H9 (cell line): ENCODE measurements at regions not wholly inside any gene's neighbourhood (a gene's known extent, or its start where the extent isn't known, plus 50 kb on each side); places are given as distances from the start of the nearest gene placed in this dataset.

ENCODE experiments used
- DNase-seq: peaks from one replicate; pipeline ENCODE4 v3.0.0-alpha.2; 2017
- H2AFZ ChIP-seq: one replicate; pipeline ENCODE4 v1.6.1; 2013; ENCODE audit warnings: mild to moderate bottlenecking, low read length, control low read depth, moderate library complexity
- H2AK5ac ChIP-seq: 2 replicates; pipeline ENCODE4 v1.6.1; 2013; ENCODE audit warnings: low read length, control low read depth, mixed read lengths; ENCODE audit not compliant: insufficient read length
- H2BK120ac ChIP-seq: one replicate; pipeline ENCODE4 v1.6.1; 2013; ENCODE audit warnings: low read depth, mild to moderate bottlenecking, low read length, control low read depth, inconsistent platforms; ENCODE audit not compliant: poor library complexity, severe bottlenecking
- H2BK12ac ChIP-seq: 2 replicates; pipeline ENCODE4 v1.6.1; 2013; ENCODE audit warnings: low read length, control low read depth, mixed read lengths, low read depth; ENCODE audit not compliant: insufficient read length
- H2BK15ac ChIP-seq: 2 replicates; pipeline ENCODE4 v1.6.1; 2013; ENCODE audit warnings: low read depth, low read length, control low read depth
- H2BK20ac ChIP-seq: one replicate; pipeline ENCODE4 v1.6.1; 2013; ENCODE audit warnings: low read depth, mild to moderate bottlenecking, low read length, control low read depth, inconsistent platforms; ENCODE audit not compliant: poor library complexity, severe bottlenecking
- H2BK5ac ChIP-seq: 2 replicates; pipeline ENCODE4 v1.6.1; 2013; ENCODE audit warnings: low read length, control low read depth, mixed read lengths; ENCODE audit not compliant: insufficient read length
- H3K14ac ChIP-seq: 2 replicates; pipeline ENCODE4 v1.6.1; 2013; ENCODE audit warnings: low read length, control low read depth; ENCODE audit not compliant: insufficient read depth
- H3K18ac ChIP-seq: 2 replicates; pipeline ENCODE4 v1.6.1; 2013; ENCODE audit warnings: low read depth, mild to moderate bottlenecking, mixed read lengths, low read length, control low read depth; ENCODE audit not compliant: insufficient read length
- H3K23ac ChIP-seq: 2 replicates; pipeline ENCODE4 v1.6.1; 2013; ENCODE audit warnings: low read length, control low read depth, mixed read lengths, low read depth; ENCODE audit not compliant: insufficient read length
- H3K23me2 ChIP-seq: 2 replicates; pipeline ENCODE4 v1.6.1; 2013; ENCODE audit warnings: low read depth, mild to moderate bottlenecking, mixed read lengths, low read length, control low read depth; ENCODE audit not compliant: insufficient read length, poor library complexity, severe bottlenecking
- H3K27ac ChIP-seq: 2 replicates; pipeline ENCODE4 v1.5.1; 2013; ENCODE audit warnings: low read length, control low read depth, mixed read lengths, low read depth; ENCODE audit not compliant: insufficient read length
- H3K27me3 ChIP-seq: 2 replicates; pipeline ENCODE4 v1.6.1; 2013; ENCODE audit warnings: low read length, control low read depth, inconsistent platforms; ENCODE audit not compliant: insufficient read depth
- H3K4ac ChIP-seq: 2 replicates; pipeline ENCODE4 v1.6.1; 2013; ENCODE audit warnings: low read depth, mild to moderate bottlenecking, control low read depth, inconsistent platforms, low read length, moderate library complexity
- H3K4me1 ChIP-seq: 2 replicates; pipeline ENCODE4 v1.6.1; 2013; ENCODE audit warnings: low read length, control low read depth, inconsistent platforms; ENCODE audit not compliant: insufficient read depth
- H3K4me2 ChIP-seq: 2 replicates; pipeline ENCODE4 v1.6.1; 2013; ENCODE audit warnings: low read length, control low read depth, mixed read lengths; ENCODE audit not compliant: insufficient read length, insufficient read depth
- H3K56ac ChIP-seq: 2 replicates; pipeline ENCODE4 v1.6.1; 2013; ENCODE audit warnings: low read depth, mild to moderate bottlenecking, mixed read lengths, low read length, control low read depth; ENCODE audit not compliant: insufficient read length
- H3K79me1 ChIP-seq: 2 replicates; pipeline ENCODE4 v1.6.1; 2013; ENCODE audit warnings: low read depth, mild to moderate bottlenecking, moderate library complexity, low read length, control low read depth, inconsistent platforms; ENCODE audit not compliant: insufficient read depth, poor library complexity, severe bottlenecking
- H3K79me2 ChIP-seq: 2 replicates; pipeline ENCODE4 v1.6.1; 2013; ENCODE audit warnings: low read length, control low read depth, inconsistent platforms; ENCODE audit not compliant: insufficient read depth
- H3K9ac ChIP-seq: 2 replicates; pipeline ENCODE4 v1.6.1; 2013; ENCODE audit warnings: low read length, control low read depth, mixed read lengths; ENCODE audit not compliant: insufficient read length; ENCODE audit errors: extremely low read depth
- H3K9me3 ChIP-seq: one replicate; pipeline ENCODE4 v1.6.1; 2013; ENCODE audit warnings: low read depth, low read length, inconsistent platforms; ENCODE audit not compliant: control insufficient read depth
- H3T11ph ChIP-seq: one replicate; pipeline ENCODE4 v1.6.1; 2013; ENCODE audit warnings: mild to moderate bottlenecking, low read length, control low read depth, inconsistent platforms
- H4K20me1 ChIP-seq: one replicate; pipeline ENCODE4 v1.6.1; 2013; ENCODE audit not compliant: control insufficient read depth, insufficient read length, insufficient read depth
- H4K5ac ChIP-seq: 2 replicates; pipeline ENCODE4 v1.6.1; 2013; ENCODE audit warnings: low read depth, mild to moderate bottlenecking, mixed read lengths, low read length, control low read depth; ENCODE audit not compliant: insufficient read length
- H4K8ac ChIP-seq: replicated peaks from 2 replicates; pipeline ENCODE4 v1.6.1; 2013; ENCODE audit warnings: low read length, control low read depth, mixed read lengths, low read depth; ENCODE audit not compliant: insufficient read length
- H4K91ac ChIP-seq: 2 replicates; pipeline ENCODE4 v1.6.1; 2013; ENCODE audit warnings: low read depth, mild to moderate bottlenecking, moderate library complexity, mixed read lengths, low read length, control low read depth; ENCODE audit not compliant: insufficient read length
- H3K27ac Mint-ChIP-seq, 3 experiments: 2 replicates in 2 of 3; 3 replicates in 1 of 3; pipeline ENCODE4 v1.8.0; 2020 to 2021; ENCODE audit warnings: mixed read lengths in 3 of 3, mild to moderate bottlenecking in 1 of 3, moderate library complexity in 1 of 3
- H3K27me3 Mint-ChIP-seq: 2 replicates; pipeline ENCODE4 v1.8.0; 2021; ENCODE audit warnings: low read depth, mild to moderate bottlenecking, moderate library complexity, mixed read lengths
- H3K36me3 Mint-ChIP-seq, 3 experiments: 2 replicates in 2 of 3; 3 replicates in 1 of 3; pipeline ENCODE4 v1.8.0; 2020 to 2021; ENCODE audit warnings: low read depth in 3 of 3, mixed read lengths in 3 of 3; ENCODE audit not compliant: insufficient read depth in 1 of 3
- H3K4me1 Mint-ChIP-seq, 2 experiments: 2 replicates each; pipeline ENCODE4 v1.8.0; 2020; ENCODE audit warnings: mixed read lengths in 2 of 2
- H3K4me3 Mint-ChIP-seq, 2 experiments: 2 replicates in 1 of 2; 3 replicates in 1 of 2; pipeline ENCODE4 v1.8.0; 2020 to 2021; ENCODE audit warnings: mild to moderate bottlenecking in 2 of 2, mixed read lengths in 2 of 2, moderate library complexity in 1 of 2
- H3K9me3 Mint-ChIP-seq, 2 experiments: 2 replicates in 1 of 2; 3 replicates in 1 of 2; pipeline ENCODE4 v1.8.0; 2020; ENCODE audit warnings: mild to moderate bottlenecking in 2 of 2, mixed read lengths in 2 of 2, moderate library complexity in 1 of 2
- WGBS: extraction: QIAGEN DNeasy Blood & Tissue Kit; methylation state at CpG from one replicate; pipeline ENCODE4 v1.1.7; 2013; ENCODE audit warnings: missing lambda C conversion rate, low lambda C conversion rate, mixed read lengths; ENCODE audit not compliant: insufficient read length; ENCODE audit errors: extremely low coverage; 5-methylcytosine and 5-hydroxymethylcytosine counted together
- TF ChIP-seq, protein P1 (sequence below): fragments of 200-600 bp; sonication (generic); conservative IDR thresholded peaks from 3 replicates; pipeline ENCODE4 v1.8.0; 2021; ENCODE audit warnings: antibody characterized with exemption, mild to moderate bottlenecking

GRCh38 chr2:235278771-235279355 lies 215.0 kb upstream of the AGAP1 start:
- Histone ChIP-seq H2AK5ac (no peak overlapping the region), H3K4me2 (no peak overlapping the region), H3K14ac (no peak overlapping the region), H3K27me3 (no peaks in the 10 kb centered on the region), H3K23ac (no peak overlapping the region), H3K79me1 (no peaks in the 10 kb centered on the region), H3K4me1 (no peaks in the 10 kb centered on the region), H3T11ph (no peak overlapping the region), H3K23me2 (no peaks in the 10 kb centered on the region), H3K56ac (no peak overlapping the region), H2BK15ac (no peak overlapping the region), H3K27ac (no peak overlapping the region), H3K9ac (no peak overlapping the region), H2BK20ac (no peak overlapping the region), H2BK120ac (no peak overlapping the region), H4K5ac (no peak overlapping the region), H3K79me2 (no peaks in the 10 kb centered on the region; the same call in 1 of the 2 replicates), H2AFZ (no peak overlapping the region), H2BK12ac (no peak overlapping the region), H4K91ac (no peak overlapping the region), H3K9me3 (no peaks in the 10 kb centered on the region), H4K20me1 (no peaks in the 10 kb centered on the region), H3K18ac (no peak overlapping the region), H2BK5ac (no peak overlapping the region), H3K4ac (no peak overlapping the region), H4K8ac (no peak overlapping the region)
- no peak for DNase-seq
- no peaks in the 10 kb centered on the region; a peak in 1 of 7 replicates for H3K36me3 Mint-ChIP-seq
- H3K4me3 Mint-ChIP-seq = no peak overlapping the region
- WGBS = no CpG with 5 or more reads among the region's 6 CpGs
- TF ChIP-seq, protein P1, sequence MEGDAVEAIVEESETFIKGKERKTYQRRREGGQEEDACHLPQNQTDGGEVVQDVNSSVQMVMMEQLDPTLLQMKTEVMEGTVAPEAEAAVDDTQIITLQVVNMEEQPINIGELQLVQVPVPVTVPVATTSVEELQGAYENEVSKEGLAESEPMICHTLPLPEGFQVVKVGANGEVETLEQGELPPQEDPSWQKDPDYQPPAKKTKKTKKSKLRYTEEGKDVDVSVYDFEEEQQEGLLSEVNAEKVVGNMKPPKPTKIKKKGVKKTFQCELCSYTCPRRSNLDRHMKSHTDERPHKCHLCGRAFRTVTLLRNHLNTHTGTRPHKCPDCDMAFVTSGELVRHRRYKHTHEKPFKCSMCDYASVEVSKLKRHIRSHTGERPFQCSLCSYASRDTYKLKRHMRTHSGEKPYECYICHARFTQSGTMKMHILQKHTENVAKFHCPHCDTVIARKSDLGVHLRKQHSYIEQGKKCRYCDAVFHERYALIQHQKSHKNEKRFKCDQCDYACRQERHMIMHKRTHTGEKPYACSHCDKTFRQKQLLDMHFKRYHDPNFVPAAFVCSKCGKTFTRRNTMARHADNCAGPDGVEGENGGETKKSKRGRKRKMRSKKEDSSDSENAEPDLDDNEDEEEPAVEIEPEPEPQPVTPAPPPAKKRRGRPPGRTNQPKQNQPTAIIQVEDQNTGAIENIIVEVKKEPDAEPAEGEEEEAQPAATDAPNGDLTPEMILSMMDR = no peak
- H3K4me1 Mint-ChIP-seq = no peaks in the 10 kb centered on the region
- H3K27ac Mint-ChIP-seq = no peak overlapping the region
- no peaks in the 10 kb centered on the region; the same call in 1 of the 2 replicates for H3K27me3 Mint-ChIP-seq
- H3K9me3 Mint-ChIP-seq = peaks cover 2 to 6% of the 10 kb centered on the region in 2 experiments; a peak in 2 of 5 replicates
